DMS79 (cell line): ENCODE measurements at regions not wholly inside any gene's neighbourhood (a gene's known extent, or its start where the extent isn't known, plus 50 kb on each side); places are given as distances from the start of the nearest gene placed in this dataset.
"Not testable (repeated sequence)": the region's sequence is repeated elsewhere in the genome, so short reads cannot be mapped to it uniquely, and the experiment has no call there.

Experiments
- DNase-seq: peaks from one replicate; lab custom pipeline; 2025; lab: John Stamatoyannopoulos, UW

DNA sequence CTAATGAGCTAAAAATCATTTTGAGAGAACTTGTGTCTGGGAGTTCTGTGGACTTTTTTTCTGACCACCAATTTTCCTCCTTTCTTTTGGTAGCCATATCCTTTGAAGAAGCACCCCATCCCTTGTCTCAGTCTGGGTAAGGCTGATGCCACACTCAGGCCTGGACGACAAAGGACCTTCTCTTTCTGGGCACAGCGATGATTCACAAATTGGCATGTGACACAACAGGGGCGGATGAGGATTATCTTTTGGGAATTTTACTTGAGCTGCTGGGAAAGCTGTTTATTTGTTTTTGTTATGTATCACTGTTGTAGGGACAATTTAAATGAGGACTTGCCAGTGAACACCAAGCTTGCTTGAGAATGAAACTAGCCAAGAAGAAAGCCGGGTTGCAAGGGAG lies 233.4 kb upstream of the HAND2 start:
- DNase-seq = no peak

DNA sequence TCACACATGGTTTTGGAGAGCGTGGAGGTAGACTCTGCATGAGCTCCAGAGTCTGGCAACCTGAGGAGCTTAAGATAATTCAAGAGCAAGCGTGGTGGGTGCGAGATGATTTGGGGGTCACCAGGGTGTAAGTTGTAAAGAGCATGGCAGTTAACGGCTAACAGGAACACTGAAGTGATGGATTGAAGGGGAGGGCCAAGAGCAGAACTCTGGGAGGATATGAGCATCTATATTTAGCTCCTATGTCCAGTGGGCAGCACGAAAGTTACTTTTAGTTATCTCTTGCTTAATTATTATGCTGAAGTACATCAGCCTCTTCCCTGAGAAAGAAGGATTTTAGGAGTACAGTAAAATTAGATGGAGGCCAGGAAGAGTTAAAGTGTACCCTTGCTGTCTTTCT lies 231.9 kb upstream of the HAND2 start:
- no peak for DNase-seq

DNA sequence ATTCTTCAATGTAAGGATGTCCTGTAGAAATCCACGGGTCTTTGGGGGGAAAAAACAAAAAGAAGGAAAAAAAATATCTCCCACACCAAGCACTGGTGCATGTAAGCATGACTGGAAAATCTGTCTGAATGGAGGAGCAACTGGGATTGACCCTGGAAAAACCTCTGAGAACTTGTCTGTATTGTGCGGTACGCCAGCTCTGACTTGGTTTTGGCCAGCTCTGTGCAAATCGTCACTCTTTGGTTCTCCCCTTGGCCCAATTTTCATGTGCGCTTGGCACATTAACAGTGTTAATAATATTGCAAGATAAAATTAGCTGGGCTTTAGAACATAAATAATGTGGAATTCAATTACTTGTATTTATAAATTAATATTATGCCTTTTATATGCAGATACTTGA lies 231.2 kb upstream of the HAND2 start:
- DNase-seq = no peak

DNA sequence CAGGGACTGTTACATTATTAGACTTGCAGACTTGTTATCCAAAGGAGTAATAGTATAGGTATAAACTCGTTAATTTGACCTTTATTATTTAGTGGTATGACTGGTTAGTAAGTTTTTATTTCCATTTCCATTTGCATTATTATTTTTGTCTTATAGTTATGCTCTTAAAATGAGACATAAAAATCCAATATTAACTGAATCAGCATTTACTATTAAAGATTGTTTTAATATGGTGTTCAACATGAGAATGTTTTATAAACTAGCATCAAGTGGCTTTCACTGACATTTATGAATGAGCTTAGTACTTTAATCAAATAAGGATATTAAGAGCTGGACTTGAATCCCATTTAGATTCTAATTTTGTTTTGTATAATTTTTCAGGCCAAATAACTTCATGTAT lies 228.1 kb upstream of the HAND2 start:
- DNase-seq = no peak

DNA sequence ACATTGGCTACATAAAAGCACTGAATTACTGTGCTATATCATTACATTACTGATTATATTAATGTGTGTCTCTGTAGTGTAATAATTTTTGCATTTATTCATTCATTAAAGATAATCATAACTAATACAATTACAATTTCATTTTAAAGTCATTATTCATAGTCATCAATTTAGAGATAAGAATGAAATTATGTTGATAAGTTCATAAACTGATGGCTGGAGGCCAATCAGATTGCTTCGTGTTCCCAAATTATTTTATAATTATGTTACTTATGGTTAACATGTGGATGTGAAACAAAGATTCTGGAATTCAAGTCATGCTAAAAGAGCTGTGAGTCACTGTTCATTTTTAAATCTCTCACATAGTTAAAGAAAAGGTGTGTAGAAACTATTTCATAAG lies 223.4 kb upstream of the HAND2 start:
- DNase-seq = no peak

DNA sequence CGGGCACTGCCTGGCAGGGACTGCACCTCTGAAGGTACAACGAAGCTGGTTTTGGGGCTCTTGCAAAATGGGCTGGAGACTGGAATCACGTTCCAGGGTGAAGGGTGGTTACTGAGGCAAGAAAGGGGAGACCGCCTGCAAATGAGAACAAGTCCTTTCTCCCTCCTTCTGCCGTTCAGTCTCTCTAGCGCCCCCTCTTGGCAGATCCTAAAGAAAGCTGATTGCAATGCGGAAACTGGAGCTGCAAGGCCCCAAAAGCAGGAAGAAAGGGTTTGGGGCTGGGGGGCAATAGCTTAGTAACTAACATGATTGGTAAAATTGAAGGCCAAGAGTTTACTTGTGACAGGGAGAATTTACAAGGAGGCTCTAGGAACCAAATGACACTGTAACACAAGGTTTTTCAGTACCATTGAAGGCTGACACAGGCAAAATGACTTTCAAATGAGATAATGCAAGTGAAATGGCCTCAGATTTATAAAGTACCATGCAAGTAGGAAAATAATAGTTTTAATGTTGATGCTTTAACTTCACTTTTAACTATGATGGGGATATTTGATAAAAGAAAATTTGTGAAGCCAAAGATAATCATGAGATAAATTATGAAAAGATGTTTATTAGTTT lies 222.7 kb upstream of the HAND2 start:
- no peak for DNase-seq

DNA sequence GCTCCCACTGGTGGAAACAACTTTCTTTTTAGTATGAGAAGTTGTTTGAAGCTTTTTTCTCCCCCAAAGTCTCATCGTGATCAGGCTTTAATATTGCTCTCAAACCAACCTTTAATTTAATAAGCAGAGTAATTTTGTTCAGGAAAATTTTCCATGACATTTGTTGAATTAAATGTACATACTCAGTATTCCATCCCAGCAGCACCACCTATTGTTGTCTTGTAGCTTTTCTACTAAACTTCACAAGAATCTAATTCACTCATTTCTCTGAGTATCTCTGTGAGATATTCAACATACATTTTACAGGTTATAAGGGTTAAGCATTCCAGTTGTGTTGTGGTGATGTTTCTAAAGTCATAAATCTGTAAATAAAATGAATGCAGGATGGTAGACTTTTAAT lies 218.3 kb upstream of the HAND2 start:
- no peak for DNase-seq

DNA sequence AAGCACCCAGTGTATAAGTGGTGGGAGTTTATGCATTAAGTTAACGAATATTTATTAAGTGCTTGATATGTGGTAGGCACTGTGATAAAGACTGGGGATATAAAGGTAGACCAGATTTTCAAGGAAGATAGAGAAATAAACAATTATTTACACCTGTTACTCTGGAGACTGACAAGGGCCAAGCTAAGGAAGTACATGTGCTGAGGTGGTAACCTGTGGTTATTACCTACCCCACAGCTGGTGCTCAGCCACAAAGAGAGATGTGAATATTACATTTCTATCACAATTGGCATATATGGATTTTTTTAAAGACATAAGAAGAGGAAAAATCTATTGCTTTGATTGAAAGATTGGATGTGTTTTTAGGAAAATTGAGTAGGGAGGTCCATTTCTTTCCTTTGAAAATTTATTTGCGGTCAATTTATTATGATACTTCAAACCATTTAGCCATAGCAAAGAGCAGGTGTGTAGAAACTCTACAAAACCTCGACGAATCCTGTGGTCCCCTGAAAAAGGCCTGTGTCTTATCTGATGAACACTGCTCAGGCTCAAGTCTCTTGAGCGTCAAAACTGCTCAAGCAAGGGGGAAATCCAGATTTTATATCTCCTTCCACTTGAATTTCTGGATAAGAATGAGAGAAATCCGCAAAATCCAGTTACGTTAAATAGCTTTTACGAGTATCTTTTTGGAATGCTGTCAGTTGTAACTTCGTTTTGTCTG lies 217.7 kb upstream of the HAND2 start:
- no peak for DNase-seq

DNA sequence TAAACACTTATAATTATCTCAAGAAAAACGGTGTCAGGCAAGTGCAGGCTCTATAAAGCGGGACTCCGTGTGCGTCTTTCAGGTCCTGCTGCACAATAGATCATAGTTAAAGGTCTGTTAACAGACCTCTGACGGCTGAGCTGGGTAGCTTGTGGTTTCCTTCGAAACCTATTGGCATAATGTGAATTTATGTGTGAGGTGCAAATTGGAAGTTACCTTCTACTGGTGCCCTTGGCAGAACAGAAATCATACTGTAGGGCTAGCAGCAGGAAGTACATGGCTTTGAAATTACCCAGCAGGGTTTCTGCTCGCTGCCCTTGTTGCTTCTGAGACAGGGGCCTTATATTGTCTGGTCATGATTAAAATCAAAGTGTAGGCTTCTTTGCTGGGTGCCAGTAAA lies 216.4 kb upstream of the HAND2 start:
- DNase-seq = no peak

DNA sequence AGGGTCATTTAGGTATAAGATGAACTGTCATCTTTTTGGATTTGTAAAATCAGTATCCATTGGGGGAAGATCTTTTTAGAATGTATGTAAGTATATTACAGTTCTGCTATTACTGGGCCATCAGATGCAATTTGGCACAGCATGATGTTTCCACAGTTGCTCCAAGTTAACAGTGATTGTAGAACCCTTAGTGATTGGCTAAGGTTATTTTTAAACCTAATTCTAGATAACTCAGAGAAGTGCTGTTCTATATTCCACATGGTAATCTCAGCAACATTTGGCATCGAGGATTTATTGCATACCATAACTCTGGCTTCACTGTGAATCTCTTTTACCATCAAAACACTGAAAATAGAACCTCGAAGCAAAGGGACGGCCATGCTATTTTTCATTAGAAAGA lies 215.7 kb upstream of the HAND2 start:
- DNase-seq = no peak

DNA sequence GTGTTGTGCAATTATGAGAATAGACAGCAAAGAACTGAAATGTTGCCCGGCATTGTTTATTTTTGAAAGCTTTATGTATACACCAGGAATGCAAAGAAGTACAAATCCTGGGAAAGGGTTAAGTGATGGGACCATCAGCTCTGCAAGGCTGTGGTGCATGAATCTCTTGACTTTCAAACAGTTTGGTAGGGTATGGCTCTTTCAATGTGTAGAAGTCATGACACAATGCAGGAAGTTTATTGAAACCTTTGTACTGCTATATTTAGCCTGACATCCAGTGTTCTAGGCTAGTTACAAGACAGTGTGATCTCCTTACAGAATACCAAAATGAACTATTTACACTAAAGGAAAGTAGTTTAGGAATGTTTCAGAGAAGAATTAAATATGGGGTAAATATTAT lies 206.8 kb upstream of the HAND2 start:
- DNase-seq = no peak

DNA sequence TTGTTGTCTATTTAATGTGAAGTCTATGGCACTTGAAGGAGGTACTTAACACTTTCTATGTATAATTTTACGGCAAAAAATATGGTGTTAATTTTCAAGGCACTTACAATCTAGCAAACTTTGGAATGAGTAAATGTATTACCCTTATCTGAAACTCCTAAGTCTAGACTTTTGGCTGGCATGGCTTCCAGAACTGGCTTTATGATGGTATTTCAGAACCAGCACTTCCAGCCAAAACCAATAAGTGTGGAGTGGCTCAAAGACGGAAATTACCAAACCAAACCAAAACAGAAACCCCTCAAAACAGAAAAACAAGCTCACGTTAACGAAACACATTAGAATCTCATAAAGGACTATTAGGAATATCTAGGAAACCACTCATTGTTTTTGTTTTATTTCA lies 205.6 kb upstream of the HAND2 start:
- DNase-seq = no peak

DNA sequence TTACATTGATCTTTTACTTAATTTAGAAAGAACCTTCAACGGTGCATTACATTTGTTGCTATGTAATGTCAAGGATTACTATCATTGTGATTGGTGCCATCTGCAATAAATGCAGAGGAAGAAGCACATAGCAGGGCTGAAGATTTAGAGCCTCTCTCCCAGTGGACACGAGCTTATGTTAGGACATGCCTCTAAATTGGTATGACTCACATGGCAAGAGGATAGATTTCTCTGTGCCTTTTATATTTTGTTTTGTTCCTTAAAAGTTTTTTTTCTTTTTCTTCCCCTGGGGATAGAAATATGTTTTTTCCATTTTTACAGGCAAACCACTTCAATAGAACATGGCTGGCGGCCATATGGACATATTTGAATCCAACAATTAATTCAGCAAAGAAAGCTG lies 205.0 kb upstream of the HAND2 start:
- DNase-seq = no peak

DNA sequence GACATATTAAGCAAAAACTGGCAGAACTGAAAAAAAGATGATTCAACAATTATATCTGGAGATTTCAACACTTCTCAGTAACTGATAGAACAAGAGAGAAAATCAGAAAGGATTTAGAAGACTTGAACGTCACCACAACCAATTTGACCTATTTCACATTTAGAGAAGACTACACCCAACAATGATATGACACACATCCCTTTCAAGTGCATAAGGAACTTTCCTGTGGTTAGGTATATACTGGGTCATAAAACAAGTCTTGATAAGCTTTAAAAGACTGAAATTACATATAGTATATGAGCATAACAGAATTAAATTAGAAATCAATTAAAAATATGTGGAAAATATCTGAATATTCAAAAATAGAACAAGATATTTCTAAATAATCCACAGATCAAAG lies 201.2 kb upstream of the HAND2 start:
- no peak for DNase-seq

DNA sequence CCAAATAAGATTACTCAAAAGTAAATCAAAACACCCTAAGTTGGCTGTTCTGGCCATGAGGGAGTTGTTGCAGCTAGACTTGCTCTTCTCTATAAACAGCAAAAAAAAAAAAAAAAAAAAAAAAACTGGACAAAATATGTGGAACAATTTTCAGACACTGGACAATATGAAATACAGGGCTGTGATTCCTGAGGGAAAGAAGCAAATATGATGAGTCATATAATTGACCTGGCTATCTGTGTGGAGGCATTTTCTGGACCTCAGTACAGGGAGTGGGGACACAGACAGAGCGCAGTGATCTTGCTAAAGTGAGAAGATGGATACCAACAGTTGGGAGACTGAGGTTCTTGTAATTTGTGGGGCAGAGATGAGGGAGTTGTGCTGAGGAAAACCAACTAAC lies 192.0 kb upstream of the HAND2 start:
- DNase-seq = no peak

DNA sequence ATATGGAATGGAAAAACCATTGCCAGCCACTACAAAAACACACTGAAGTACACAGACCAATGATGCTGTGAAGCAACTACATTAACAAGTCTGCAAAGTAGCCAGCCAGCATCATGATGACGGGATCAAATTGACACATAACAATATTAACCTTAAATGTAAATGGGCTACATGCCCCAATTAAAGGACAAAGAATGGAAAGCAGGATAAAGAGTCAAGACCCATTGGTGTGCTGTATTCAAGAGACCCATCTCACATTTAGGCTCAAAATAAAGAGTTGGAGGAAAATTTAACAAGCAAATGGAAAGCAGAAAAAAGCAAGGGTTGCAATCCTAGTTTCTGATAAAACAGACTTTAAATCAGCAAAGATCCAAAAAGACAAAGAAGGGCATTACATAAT lies 188.5 kb upstream of the HAND2 start:
- not testable (repeated sequence) for DNase-seq

DNA sequence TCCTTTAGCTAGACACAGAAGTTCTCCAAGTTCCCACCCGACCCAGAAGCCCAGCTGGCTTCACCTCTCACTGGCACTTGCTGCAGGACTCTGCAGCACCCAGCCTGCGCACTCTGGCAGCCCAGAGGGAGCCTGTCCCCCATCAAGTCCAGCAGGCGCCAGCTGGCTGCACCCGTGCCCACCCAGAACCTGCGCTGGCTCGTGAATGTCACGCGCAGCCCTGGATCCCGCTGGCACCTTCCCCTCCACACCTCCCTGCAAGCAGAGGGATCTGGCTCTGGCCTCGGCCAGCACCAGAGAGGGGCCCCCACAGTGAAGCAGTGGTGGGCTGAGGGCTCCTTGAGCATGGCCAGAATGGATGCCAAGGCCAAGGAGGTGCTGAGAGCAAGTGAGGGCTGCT lies 187.6 kb upstream of the HAND2 start:
- DNase-seq = no peak

DNA sequence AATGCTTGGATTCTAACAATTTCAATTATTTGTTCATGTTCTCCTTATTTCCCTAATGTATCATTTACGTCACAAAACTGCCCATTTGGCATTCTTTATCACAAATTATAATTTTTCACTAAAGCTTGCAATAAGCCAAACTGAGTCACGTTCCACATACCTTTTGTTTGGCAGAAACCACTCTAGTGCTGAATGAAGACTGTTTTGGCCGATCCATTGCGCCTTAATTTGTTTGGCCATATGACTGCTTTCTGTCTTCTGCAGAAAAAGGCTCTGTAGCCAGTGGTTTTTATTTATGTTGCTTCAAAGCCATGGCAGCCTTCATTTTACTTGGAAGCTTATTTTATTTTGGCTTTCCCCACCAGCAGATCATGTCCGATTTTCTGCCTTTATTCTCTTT lies 184.4 kb upstream of the HAND2 start:
- no peak for DNase-seq

DNA sequence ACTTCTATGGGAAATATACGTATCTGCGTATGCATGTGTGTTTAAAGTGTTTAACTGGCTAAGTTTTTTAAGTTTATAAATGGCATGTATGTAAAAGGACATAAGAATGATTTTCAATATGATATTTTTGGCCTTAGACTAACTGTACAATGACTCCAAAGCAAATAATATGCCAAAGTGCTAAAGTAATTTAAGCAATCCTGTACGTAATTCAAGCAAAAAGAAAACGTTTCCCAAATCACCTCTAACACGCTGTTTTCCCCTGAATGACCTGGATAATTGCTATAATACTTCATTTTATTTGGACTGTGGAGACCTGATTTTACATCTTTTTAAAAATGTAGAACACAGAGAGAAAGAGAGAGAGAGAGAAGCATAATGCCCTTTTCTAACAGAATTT lies 183.0 kb upstream of the HAND2 start:
- DNase-seq = no peak

DNA sequence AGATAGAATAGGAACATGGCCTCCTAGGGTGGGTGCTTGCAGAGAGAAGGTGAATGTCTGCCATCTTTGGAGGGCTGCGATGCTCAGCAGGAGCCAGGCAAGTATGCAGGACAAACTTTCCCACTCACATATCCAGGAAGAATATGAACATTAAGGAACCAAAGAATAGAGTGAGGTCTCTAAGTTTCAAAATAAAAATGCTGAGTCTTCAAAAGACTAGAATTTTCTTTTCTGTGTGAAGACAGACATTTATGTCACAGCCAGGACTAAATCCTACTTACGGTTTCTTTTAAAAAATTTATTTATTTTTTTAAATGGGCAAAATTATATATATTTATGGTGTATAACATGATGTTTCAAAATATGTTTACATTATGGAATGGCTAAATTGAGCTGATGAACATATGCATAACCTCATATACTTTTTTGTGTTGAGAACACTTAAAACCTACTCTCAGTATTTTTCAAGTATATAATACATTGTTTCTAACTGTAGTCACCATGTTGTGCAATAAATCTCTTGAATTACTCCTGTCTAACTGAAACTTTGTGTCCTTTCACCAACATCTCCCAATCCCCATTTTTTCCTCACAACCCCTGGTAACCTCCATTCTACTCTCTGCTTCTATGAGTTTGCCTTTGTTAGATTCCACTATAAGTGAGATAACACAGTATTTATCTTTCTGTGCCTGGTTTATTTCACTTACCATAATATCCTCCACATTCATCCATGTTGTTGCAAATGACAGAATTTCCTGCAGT lies 177.8 kb upstream of the HAND2 start:
- no peak for DNase-seq

DNA sequence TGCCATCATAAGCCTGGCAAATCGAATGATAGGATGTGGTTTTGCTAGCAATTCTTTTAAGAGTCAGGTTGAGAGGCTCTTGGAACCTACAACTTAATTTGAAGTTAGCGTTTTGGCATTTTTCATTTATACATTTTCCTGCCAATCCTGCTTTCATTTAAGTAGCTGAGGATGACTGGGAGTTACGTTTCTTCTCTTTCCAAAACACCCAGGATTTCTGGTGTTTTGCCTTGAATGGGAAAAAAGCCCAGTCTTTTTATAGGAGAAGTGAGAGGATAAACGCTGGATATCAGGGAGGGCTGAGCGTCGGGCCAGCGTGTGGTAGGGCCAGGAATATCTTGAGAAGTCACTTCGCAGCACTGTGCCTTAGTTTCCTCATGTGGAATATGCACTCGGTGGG lies 174.2 kb upstream of the HAND2 start:
- DNase-seq = no peak

DNA sequence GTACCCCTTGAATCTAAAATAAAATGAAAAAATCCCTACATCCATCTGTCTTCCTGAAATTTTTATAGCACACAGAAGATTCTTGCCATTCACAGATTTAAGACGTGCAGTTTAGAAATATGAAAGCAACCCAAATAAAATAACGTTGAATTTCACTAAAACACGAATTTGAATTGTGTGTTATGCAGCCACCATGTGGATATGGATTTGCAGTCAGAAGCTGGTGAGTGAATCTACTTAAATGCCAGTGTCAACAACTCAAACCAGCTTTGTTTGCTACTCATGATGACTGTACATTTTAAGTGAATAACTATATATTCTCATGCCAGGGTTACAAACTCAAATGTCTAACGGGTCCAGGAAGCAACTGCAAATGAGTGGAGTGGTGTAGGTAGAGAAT lies 173.0 kb upstream of the HAND2 start:
- no peak for DNase-seq

DNA sequence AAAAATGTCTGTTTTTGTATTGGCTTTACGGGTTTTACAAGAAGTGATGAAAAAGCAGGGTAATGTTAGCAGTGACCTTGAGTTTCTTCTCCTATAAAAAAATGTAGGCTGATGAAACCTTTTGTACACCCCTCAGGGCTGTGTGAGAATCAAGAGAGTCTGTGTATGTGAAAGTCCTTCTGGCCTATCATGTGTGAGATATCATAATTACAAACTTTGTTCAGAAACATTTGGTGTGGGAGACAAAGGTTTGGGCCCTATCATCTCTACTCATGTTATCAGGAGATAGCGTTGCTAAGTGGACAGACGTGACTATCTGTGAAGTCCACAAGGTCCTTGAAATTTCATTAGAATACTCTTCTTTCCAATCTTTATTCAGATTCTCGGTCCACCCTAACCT lies 170.6 kb upstream of the HAND2 start:
- DNase-seq = no peak
